IMR-90 (cell line): ENCODE measurements at regions not wholly inside any gene's neighbourhood (a gene's known extent, or its start where the extent isn't known, plus 50 kb on each side); places are given as distances from the start of the nearest gene placed in this dataset.

Experiments used
- ATAC-seq: fragments of 200-7000 bp; cut with Tn5 transposase; 2 replicates; pipeline ENCODE4 v1.9.1; 2020; ENCODE audit warnings: low read depth, mild to moderate bottlenecking, moderate library complexity
- BruUV-seq: library from RNA; stranded (reverse); fragments of 400-500 nt; replicated peaks from 2 replicates; lab custom pipeline; 2021; lab: Mats Ljungman, UMichigan
- CTCF ChIA-PET: fragments of 300-600 bp; formaldehyde crosslinking; extraction: SDS; loops from one replicate; lab custom pipeline; 2021; ENCODE audit warnings: antibody characterized with exemption; lab: Yijun Ruan, JAX
- POLR2A ChIA-PET: fragments of 300-600 bp; sonication (Branson Sonifier 250); formaldehyde crosslinking; loops from one replicate; lab custom pipeline; 2022; ENCODE audit warnings: antibody characterized with exemption; ENCODE audit not compliant: unreplicated experiment; lab: Charles Lee
- DNase-seq: peaks from one replicate; pipeline ENCODE4 v3.0.0; 2013
- H2AFZ ChIP-seq: replicated peaks from 2 replicates; pipeline ENCODE3; 2013; ENCODE audit warnings: low read length, mild to moderate bottlenecking; ENCODE audit not compliant: poor library complexity
- H2AK5ac ChIP-seq: 2 replicates; pipeline ENCODE4 v1.6.1; 2013; ENCODE audit warnings: low read depth, low read length, inconsistent platforms
- H2AK9ac ChIP-seq: replicated peaks from 2 replicates; pipeline ENCODE3; 2013; ENCODE audit warnings: mild to moderate bottlenecking, low read depth, low read length, moderate library complexity; ENCODE audit not compliant: poor library complexity
- H2BK120ac ChIP-seq: 2 replicates; pipeline ENCODE4 v1.6.1; 2013; ENCODE audit warnings: low read depth, low read length, inconsistent platforms
- H2BK15ac ChIP-seq: 3 replicates; pipeline ENCODE4 v1.6.1; 2013; ENCODE audit warnings: low read depth, low read length, inconsistent platforms
- H2BK20ac ChIP-seq: 2 replicates; pipeline ENCODE4 v1.6.1; 2013; ENCODE audit warnings: low read depth, mild to moderate bottlenecking, inconsistent platforms, low read length, moderate library complexity
- H2BK5ac ChIP-seq: 2 replicates; pipeline ENCODE4 v1.6.1; 2013; ENCODE audit warnings: mild to moderate bottlenecking, low read depth, low read length, inconsistent platforms; ENCODE audit not compliant: poor library complexity, severe bottlenecking
- H3K14ac ChIP-seq: replicated peaks from 2 replicates; pipeline ENCODE4 v1.6.1; 2013; ENCODE audit warnings: low read depth, low read length, inconsistent platforms
- H3K18ac ChIP-seq: 2 replicates; pipeline ENCODE4 v1.6.1; 2013; ENCODE audit warnings: low read depth, low read length, control low read depth
- H3K23ac ChIP-seq: 2 replicates; pipeline ENCODE4 v1.6.1; 2013; ENCODE audit warnings: low read depth, low read length, inconsistent platforms
- H3K27ac ChIP-seq: 2 replicates; pipeline ENCODE4 v1.5.1; 2013; ENCODE audit warnings: mild to moderate bottlenecking, control low read depth, low read length; ENCODE audit not compliant: insufficient read depth
- H3K27me3 ChIP-seq: 2 replicates; pipeline ENCODE4 v1.6.1; 2013; ENCODE audit warnings: low read length; ENCODE audit not compliant: control insufficient read depth, insufficient read depth
- H3K36me3 ChIP-seq: 2 replicates; pipeline ENCODE4 v1.6.1; 2013; ENCODE audit warnings: low read length, mixed read lengths; ENCODE audit not compliant: control insufficient read depth, insufficient read depth
- H3K4ac ChIP-seq: 2 replicates; pipeline ENCODE4 v1.6.1; 2013; ENCODE audit warnings: low read depth, low read length, inconsistent platforms
- H3K4me1 ChIP-seq: 2 replicates; pipeline ENCODE4 v1.6.1; 2013; ENCODE audit warnings: low read length, mixed read lengths; ENCODE audit not compliant: control insufficient read depth, insufficient read depth
- H3K4me2 ChIP-seq: 2 replicates; pipeline ENCODE4 v1.6.1; 2013; ENCODE audit warnings: low read depth, mild to moderate bottlenecking, control low read depth, low read length, moderate library complexity
- H3K4me3 ChIP-seq: 2 replicates; pipeline ENCODE4 v1.5.1; 2013; ENCODE audit warnings: low read depth, mild to moderate bottlenecking, control low read depth, low read length, moderate library complexity; ENCODE audit not compliant: insufficient read depth
- H3K56ac ChIP-seq: 2 replicates; pipeline ENCODE4 v1.6.1; 2013; ENCODE audit warnings: low read length, inconsistent platforms; ENCODE audit not compliant: insufficient read depth; ENCODE audit errors: extremely low read depth
- H3K79me1 ChIP-seq, 2 experiments: 2 replicates each; pipeline ENCODE4 v1.6.1; 2013; ENCODE audit warnings: low read length in 2 of 2, inconsistent platforms in 1 of 2, low read depth in 1 of 2
- H3K9ac ChIP-seq: 2 replicates; pipeline ENCODE4 v1.6.1; 2013; ENCODE audit warnings: low read depth, low read length, control low read depth
- H3K9me1 ChIP-seq: 2 replicates; pipeline ENCODE4 v1.6.1; 2013; ENCODE audit warnings: low read length, inconsistent platforms; ENCODE audit not compliant: insufficient read depth
- H3K9me3 ChIP-seq: 2 replicates; pipeline ENCODE4 v1.6.1; 2013; ENCODE audit warnings: low read length; ENCODE audit not compliant: control insufficient read depth, insufficient read depth
- H4K20me1 ChIP-seq: 2 replicates; pipeline ENCODE4 v1.6.1; 2013; ENCODE audit warnings: low read length, inconsistent platforms; ENCODE audit not compliant: insufficient read depth
- H4K5ac ChIP-seq: 2 replicates; pipeline ENCODE4 v1.6.1; 2013; ENCODE audit warnings: mild to moderate bottlenecking, low read depth, low read length, control low read depth
- H4K8ac ChIP-seq, 2 experiments: 2 replicates each; pipeline ENCODE4 v1.6.1; 2013; ENCODE audit warnings: low read depth in 2 of 2, low read length in 2 of 2, control low read depth in 1 of 2, inconsistent platforms in 1 of 2
- H4K91ac ChIP-seq: 2 replicates; pipeline ENCODE4 v1.6.1; 2013; ENCODE audit warnings: low read depth, low read length, inconsistent platforms; ENCODE audit not compliant: insufficient read depth
- BHLHE40 ChIP-seq: fragments of 150-350 bp; IDR thresholded peaks from 2 replicates; pipeline ENCODE4 v1.6.1; 2016; ENCODE audit warnings: mild to moderate bottlenecking, low read depth, low read length
- CEBPB ChIP-seq: IDR thresholded peaks from 2 replicates; pipeline ENCODE4 v1.6.1; 2012; ENCODE audit warnings: low read depth, low read length, improper control_type of control experiment
- CHD1 ChIP-seq: IDR thresholded peaks from 2 replicates; pipeline ENCODE4 v1.6.1; 2012; ENCODE audit warnings: low read depth, low read length, improper control_type of control experiment
- FOS ChIP-seq: fragments of 150-350 bp; IDR thresholded peaks from 2 replicates; pipeline ENCODE4 v1.6.1; 2016; ENCODE audit warnings: low read depth, low read length
- MAFK ChIP-seq: IDR thresholded peaks from 2 replicates; pipeline ENCODE4 v1.6.1; 2012; ENCODE audit warnings: low read depth, low read length, improper control_type of control experiment
- MAZ ChIP-seq: IDR thresholded peaks from 2 replicates; pipeline ENCODE4 v1.6.1; 2012; ENCODE audit warnings: low read depth, mild to moderate bottlenecking, low read length, improper control_type of control experiment, moderate library complexity, borderline replicate concordance
- MXI1 ChIP-seq: IDR thresholded peaks from 2 replicates; pipeline ENCODE4 v1.6.1; 2012; ENCODE audit warnings: low read depth, mild to moderate bottlenecking, low read length, moderate library complexity, borderline replicate concordance
- NFE2L2 ChIP-seq: fragments of 150-350 bp; IDR thresholded peaks from 2 replicates; pipeline ENCODE4 v1.6.1; 2016; ENCODE audit warnings: low read depth, mild to moderate bottlenecking, low read length
- POLR2A ChIP-seq: IDR thresholded peaks from 2 replicates; pipeline ENCODE4 v1.6.1; 2012; ENCODE audit warnings: mild to moderate bottlenecking, low read depth, low read length
- RCOR1 ChIP-seq: IDR thresholded peaks from 2 replicates; pipeline ENCODE4 v1.6.1; 2012; ENCODE audit warnings: mild to moderate bottlenecking, low read length, improper control_type of control experiment; ENCODE audit not compliant: insufficient replicate concordance
- RFX5 ChIP-seq: IDR thresholded peaks from 2 replicates; pipeline ENCODE4 v1.8.0; 2012; ENCODE audit warnings: low read depth, mild to moderate bottlenecking, low read length, moderate library complexity
- SMC3 ChIP-seq: fragments of 150-350 bp; IDR thresholded peaks from 2 replicates; pipeline ENCODE4 v1.6.1; 2016; ENCODE audit warnings: low read depth, mild to moderate bottlenecking, antibody characterized with exemption, low read length, moderate library complexity
- WGBS, 2 experiments: methylation state at CpG; one replicate each; pipeline versions ENCODE4 v1.1.5 to v1.1.7; 2013; ENCODE audit warnings: missing lambda C conversion rate in 2 of 2; ENCODE audit not compliant: insufficient read length in 1 of 2; ENCODE audit errors: extremely low coverage in 2 of 2; 5-methylcytosine and 5-hydroxymethylcytosine counted together
- dilution Hi-C: fragments of 300-500 bp; cut with HindIII; formaldehyde crosslinking; loops from one replicate; pipeline ENCODE4 v1.14.3; 2018; ENCODE audit warnings: low sequenced_read_pairs; ENCODE audit not compliant: unreplicated experiment
- in situ Hi-C: fragments of 300-500 bp; cut with MboI; formaldehyde crosslinking; loops from 3 replicates; pipeline ENCODE4 v1.14.3; 2019; ENCODE audit warnings: low sequenced_read_pairs, inconsistent platforms, mixed read lengths
- intact Hi-C: fragments of 100-400 bp; cut with micrococcal nuclease; formaldehyde crosslinking; loops from 2 replicates; pipeline ENCODE4 v1.10.0; 2022
- TF ChIP-seq, protein P1 (sequence below): conservative IDR thresholded peaks from 2 replicates; pipeline ENCODE4 v1.5.1; 2012; ENCODE audit warnings: mild to moderate bottlenecking, low read depth, low read length, improper control_type of control experiment
- TF ChIP-seq, protein P2 (sequence below): fragments of 150-350 bp; IDR thresholded peaks from 2 replicates; pipeline ENCODE4 v1.6.1; 2016; ENCODE audit warnings: low read depth, mild to moderate bottlenecking, low read length, moderate library complexity, borderline replicate concordance

DNA sequence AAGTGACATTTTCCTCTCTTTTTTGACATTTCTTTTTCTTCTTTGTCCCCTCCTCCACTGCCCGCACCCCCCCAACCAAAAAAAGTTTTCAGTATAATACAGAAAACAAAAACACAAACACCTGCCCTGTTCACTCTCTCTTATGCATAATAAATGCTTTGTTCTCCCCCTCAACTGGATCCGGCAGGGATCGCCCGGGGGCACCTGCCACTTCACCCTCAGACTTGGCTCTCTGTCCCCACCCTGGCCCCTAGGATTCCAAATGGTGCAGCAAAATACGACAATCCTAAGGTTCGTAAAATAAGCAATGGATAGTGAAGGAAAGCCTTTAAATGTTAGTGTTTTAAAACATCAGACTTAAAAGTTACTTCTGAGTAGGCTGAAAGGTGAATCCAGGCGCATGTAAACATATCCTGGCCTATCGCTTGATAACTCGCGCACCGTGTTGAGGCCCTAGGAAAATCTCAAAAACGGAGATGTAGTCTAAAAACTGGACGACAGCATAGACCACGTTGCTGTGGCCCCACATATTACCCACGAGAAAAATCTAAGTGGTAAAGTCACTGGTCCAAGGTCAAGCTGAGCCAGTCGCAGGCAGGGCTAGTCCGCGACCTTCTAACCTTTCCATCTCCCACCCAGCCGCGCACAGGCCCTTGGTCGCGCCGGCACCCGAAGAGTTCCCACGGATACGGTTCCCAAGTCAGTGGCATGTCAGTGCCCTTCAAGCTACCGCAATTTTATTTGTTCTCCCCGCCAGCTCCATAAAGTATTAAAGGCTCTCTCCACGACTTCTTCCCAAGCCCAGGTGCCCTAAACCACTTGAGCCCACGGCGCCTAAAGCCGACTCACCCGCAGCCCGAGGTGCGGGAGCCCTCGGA lies 130.8 kb downstream of the OGFRL1 start:
- Histone ChIP-seq H3K9me1 (0 out of 2 replicates have a peak, but pooled peaks cover 4% of the 10 kb centered on the region), H2AK9ac (peak overlapping the region; percentile 96), H2BK15ac (peak overlapping the region; percentile 54; the same call in 1 of the 3 replicates), H3K23ac (peak overlapping the region; percentile 77), H3K4me1 (peaks cover 2% of the 10 kb centered on the region; the same call in 1 of the 2 replicates), H4K91ac (peak overlapping the region; percentile 3; the same call in 1 of the 2 replicates), H3K4me3 (peak overlapping the region; percentile 63), H4K5ac (peak overlapping the region; percentile 12), H3K14ac (peak overlapping the region; percentile 69), H2BK20ac (no peak overlapping the region), H3K4ac (peak overlapping the region; percentile 42), H3K36me3 (peaks cover 11% of the 10 kb centered on the region), H3K4me2 (peak overlapping the region; percentile 91), H3K18ac (peak overlapping the region; percentile 33), H4K20me1 (no peaks in the 10 kb centered on the region), H3K9me3 (no peaks in the 10 kb centered on the region), H2BK5ac (peak overlapping the region; percentile 50), H3K79me1 (peaks cover 26 to 35% of the 10 kb centered on the region in 2 experiments), H3K27ac (peak overlapping the region; percentile 52), H3K27me3 (no peaks in the 10 kb centered on the region), H3K56ac (peak overlapping the region; percentile 43), H2AK5ac (peak overlapping the region; percentile 61), H3K9ac (peak overlapping the region; percentile 92), H2BK120ac (peak overlapping the region; percentile 3), H2AFZ (peak overlapping the region; percentile 94), H4K8ac (peak overlapping the region; percentile 37 to 63; a peak in 3 of 4 replicates)
- dilution Hi-C loops = no loop called here
- DNase-seq = peak; percentile 19
- ChIA-PET POLR2A (no interaction called here), CTCF (no interaction called here)
- ATAC-seq = no peak
- intact Hi-C loops = loop anchor here (1.0 to 5.0 kb wide), 3 partner anchors 35 to 91 kb away; no protein-coding TSS in a partner anchor
- in situ Hi-C loops = loop anchor here (10.0 kb wide), 1 partner anchor 85 kb away; no protein-coding TSS in a partner anchor
- 3% methylated on average over 14 of the region's 36 CpGs; no CpG with 5 or more reads in 1 of the 2 experiments for WGBS, 2 experiments
- no TSS peak for BruUV-seq
- TF ChIP-seq, protein P1, sequence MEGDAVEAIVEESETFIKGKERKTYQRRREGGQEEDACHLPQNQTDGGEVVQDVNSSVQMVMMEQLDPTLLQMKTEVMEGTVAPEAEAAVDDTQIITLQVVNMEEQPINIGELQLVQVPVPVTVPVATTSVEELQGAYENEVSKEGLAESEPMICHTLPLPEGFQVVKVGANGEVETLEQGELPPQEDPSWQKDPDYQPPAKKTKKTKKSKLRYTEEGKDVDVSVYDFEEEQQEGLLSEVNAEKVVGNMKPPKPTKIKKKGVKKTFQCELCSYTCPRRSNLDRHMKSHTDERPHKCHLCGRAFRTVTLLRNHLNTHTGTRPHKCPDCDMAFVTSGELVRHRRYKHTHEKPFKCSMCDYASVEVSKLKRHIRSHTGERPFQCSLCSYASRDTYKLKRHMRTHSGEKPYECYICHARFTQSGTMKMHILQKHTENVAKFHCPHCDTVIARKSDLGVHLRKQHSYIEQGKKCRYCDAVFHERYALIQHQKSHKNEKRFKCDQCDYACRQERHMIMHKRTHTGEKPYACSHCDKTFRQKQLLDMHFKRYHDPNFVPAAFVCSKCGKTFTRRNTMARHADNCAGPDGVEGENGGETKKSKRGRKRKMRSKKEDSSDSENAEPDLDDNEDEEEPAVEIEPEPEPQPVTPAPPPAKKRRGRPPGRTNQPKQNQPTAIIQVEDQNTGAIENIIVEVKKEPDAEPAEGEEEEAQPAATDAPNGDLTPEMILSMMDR = no peak
- no peak for TF ChIP-seq CEBPB
- no peak for TF ChIP-seq FOS
- TF ChIP-seq RFX5 = no peak
- no peak for TF ChIP-seq MAZ
- TF ChIP-seq POLR2A = no peak
- no peak for TF ChIP-seq MAFK
- TF ChIP-seq, protein P2, sequence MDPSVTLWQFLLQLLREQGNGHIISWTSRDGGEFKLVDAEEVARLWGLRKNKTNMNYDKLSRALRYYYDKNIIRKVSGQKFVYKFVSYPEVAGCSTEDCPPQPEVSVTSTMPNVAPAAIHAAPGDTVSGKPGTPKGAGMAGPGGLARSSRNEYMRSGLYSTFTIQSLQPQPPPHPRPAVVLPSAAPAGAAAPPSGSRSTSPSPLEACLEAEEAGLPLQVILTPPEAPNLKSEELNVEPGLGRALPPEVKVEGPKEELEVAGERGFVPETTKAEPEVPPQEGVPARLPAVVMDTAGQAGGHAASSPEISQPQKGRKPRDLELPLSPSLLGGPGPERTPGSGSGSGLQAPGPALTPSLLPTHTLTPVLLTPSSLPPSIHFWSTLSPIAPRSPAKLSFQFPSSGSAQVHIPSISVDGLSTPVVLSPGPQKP = no peak
- TF ChIP-seq CHD1 = no peak
- no peak for TF ChIP-seq SMC3
- no peak for TF ChIP-seq NFE2L2
- TF ChIP-seq RCOR1 = no peak
- TF ChIP-seq BHLHE40 = no peak
- TF ChIP-seq MXI1 = no peak
